ENCODE measurements at regions not wholly inside any gene's neighbourhood (a gene's known extent, or its start where the extent isn't known, plus 50 kb on each side); places are given as distances from the start of the nearest gene placed in this dataset.

DNA sequence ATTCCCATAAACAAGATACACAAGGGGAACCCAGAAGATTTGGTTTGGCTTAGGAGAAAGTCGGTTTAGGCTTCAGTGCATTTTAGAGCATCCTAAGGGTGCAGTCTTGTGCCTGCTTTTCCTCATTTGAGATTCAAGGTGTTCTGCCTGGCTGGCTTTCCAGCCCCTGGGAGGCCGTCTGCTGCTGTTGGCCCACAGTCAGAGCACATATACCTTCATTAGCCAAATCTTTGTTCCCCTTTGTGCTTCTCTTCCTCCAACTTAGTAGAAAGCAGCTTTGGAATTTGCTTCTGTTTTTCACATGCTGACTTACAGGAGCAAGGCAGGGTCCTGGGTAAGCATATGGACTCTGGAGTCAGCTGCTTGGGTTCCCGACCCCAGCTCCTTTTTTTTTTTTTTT, 477.1 kb upstream of the TCF4 start:
- Histone ChIP-seq H3K36me3 (ENCODE audit: insufficient read depth, low read length) (no peaks in the 10 kb centered on the region), H3K27ac (no peak overlapping the region), H3K4me3 (no peak overlapping the region), H3K9me3 (ENCODE audit: low read depth, low read length) (no peaks in the 10 kb centered on the region), H3K9ac (ENCODE audit: insufficient read length) (no peak overlapping the region)
- TF ChIP-seq EZH2 (IDR thresholded peaks at IDR 0.05): no peak
- TF ChIP-seq FOXP2 (optimal IDR thresholded peaks at IDR 0.05; ENCODE audit: control extremely low read depth, extremely low read length, insufficient read depth): no peak
- no peak for TF ChIP-seq POLR2AphosphoS5 (IDR thresholded peaks at IDR 0.05; ENCODE audit: borderline replicate concordance, low read depth, low read length)
- no peak for DNase-seq (ENCODE audit: low read depth, low spot score)

DNA sequence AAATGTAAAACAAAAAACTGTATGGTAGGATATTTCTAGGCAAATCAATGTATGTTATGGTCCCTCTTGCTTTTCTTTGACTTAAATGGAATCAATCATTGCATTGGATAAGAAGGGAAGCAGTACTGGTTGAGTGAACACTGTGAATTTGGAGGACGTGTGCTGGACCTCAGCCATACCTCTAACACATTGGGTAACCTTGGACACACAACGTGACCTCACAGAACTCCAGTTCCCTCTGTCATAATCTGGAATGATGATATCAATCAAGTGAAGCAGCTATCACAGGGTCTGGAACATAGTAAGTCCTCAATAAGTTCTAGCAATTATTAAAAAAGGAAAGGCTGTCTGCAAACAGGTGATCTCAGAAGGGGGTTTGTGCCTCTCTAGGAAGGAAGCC, 474.9 kb upstream of the TCF4 start:
- no peak for TF ChIP-seq FOXP2 (optimal IDR thresholded peaks at IDR 0.05; ENCODE audit: control extremely low read depth, extremely low read length, insufficient read depth)
- TF ChIP-seq EZH2 (IDR thresholded peaks at IDR 0.05): no peak
- TF ChIP-seq POLR2AphosphoS5 (IDR thresholded peaks at IDR 0.05; ENCODE audit: borderline replicate concordance, low read depth, low read length): no peak
- no peak overlapping the region for H3K27ac ChIP-seq
- no peak for DNase-seq (ENCODE audit: low read depth, low spot score)
- H3K9ac ChIP-seq (ENCODE audit: insufficient read length): no peak overlapping the region
- no peak overlapping the region for H3K4me3 ChIP-seq
- no peaks in the 10 kb centered on the region for H3K9me3 ChIP-seq (ENCODE audit: low read depth, low read length)
- H3K36me3 ChIP-seq (ENCODE audit: insufficient read depth, low read length): no peaks in the 10 kb centered on the region

DNA sequence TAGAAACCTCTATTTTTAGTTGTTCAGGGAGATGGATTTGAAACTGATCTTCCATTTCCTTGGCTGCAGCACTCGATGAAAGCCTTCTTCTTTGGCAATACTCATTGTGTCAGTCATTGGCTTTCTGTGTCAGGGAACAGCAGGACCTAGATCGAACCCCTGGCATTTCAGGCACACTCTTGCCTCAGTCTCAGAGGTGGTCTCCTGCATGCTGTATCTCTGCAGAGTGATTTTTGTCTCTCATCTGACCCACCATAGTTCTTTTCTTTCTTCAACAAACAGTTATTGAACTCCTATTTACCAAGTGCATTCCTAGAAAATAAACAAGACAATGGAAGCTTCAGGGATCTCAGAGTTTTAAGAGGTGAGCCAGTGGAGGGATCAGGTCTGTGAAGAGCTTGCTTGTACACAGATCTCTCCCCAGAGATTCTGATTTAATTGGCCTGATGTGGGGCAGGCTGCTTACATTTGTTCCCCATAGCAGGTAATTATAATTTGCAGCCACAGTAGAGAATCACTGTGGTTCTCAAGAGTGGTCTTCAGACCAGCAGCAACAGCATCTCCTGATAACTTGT, 473.1 kb upstream of the TCF4 start:
- no peaks in the 10 kb centered on the region for H3K36me3 ChIP-seq (ENCODE audit: insufficient read depth, low read length)
- no peak overlapping the region for H3K27ac ChIP-seq
- TF ChIP-seq EZH2 (IDR thresholded peaks at IDR 0.05): no peak
- TF ChIP-seq POLR2AphosphoS5 (IDR thresholded peaks at IDR 0.05; ENCODE audit: borderline replicate concordance, low read depth, low read length): no peak
- TF ChIP-seq FOXP2 (optimal IDR thresholded peaks at IDR 0.05; ENCODE audit: control extremely low read depth, extremely low read length, insufficient read depth): no peak
- H3K9me3 ChIP-seq (ENCODE audit: low read depth, low read length): no peaks in the 10 kb centered on the region
- H3K4me3 ChIP-seq: no peak overlapping the region
- no peak for DNase-seq (ENCODE audit: low read depth, low spot score)
- H3K9ac ChIP-seq (ENCODE audit: insufficient read length): no peak overlapping the region

DNA sequence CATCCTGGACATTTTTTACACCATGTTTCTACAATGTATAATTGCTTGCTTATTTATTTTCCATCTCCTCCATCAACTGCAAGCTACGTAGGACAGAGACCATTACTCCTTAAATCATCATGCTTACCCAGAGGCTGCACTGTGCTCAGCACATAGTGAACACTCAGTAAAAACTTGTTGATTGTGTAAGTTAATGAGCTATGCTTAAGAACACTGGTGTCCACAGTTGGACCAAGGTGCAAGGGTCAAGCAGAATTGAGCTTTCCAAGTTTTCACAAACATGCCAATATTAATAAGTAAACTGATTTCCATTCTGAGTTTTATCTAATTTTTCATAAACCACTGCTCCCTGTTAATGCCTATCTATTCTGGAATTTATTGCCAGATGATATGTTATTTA, 464.2 kb upstream of the TCF4 start:
- DNase-seq (ENCODE audit: low read depth, low spot score): no peak
- no peak overlapping the region for H3K27ac ChIP-seq
- no peak overlapping the region for H3K4me3 ChIP-seq
- H3K9me3 ChIP-seq (ENCODE audit: low read depth, low read length): no peaks in the 10 kb centered on the region
- no peaks in the 10 kb centered on the region for H3K36me3 ChIP-seq (ENCODE audit: insufficient read depth, low read length)
- TF ChIP-seq POLR2AphosphoS5 (IDR thresholded peaks at IDR 0.05; ENCODE audit: borderline replicate concordance, low read depth, low read length): no peak
- TF ChIP-seq FOXP2 (optimal IDR thresholded peaks at IDR 0.05; ENCODE audit: control extremely low read depth, extremely low read length, insufficient read depth): no peak
- no peak for TF ChIP-seq EZH2 (IDR thresholded peaks at IDR 0.05)
- H3K9ac ChIP-seq (ENCODE audit: insufficient read length): no peak overlapping the region

DNA sequence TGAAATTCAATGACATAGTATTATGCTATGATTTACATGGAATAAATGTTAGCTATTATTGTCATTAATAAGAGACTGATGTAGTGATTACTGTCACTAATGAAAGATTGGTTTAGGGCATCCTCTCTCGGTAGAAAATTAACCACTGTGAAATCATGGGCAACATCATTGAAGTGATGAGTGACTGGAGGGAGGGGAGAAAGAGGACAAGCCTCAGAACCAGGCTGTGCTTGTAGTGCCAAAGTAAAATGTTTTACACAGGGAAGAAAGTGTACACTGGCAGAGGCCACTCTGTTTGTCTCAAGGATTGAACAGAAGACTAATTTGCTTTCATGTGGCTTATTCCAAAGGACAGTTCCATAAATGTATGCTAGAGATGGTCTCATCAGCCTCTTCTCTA, 456.2 kb upstream of the TCF4 start:
- Histone ChIP-seq H3K36me3 (ENCODE audit: insufficient read depth, low read length) (no peaks in the 10 kb centered on the region), H3K27ac (no peak overlapping the region), H3K4me3 (no peak overlapping the region), H3K9me3 (ENCODE audit: low read depth, low read length) (no peaks in the 10 kb centered on the region), H3K9ac (ENCODE audit: insufficient read length) (no peak overlapping the region)
- no peak for DNase-seq (ENCODE audit: low read depth, low spot score)
- TF ChIP-seq EZH2 (IDR thresholded peaks at IDR 0.05): no peak
- no peak for TF ChIP-seq POLR2AphosphoS5 (IDR thresholded peaks at IDR 0.05; ENCODE audit: borderline replicate concordance, low read depth, low read length)
- TF ChIP-seq FOXP2 (optimal IDR thresholded peaks at IDR 0.05; ENCODE audit: control extremely low read depth, extremely low read length, insufficient read depth): no peak

DNA sequence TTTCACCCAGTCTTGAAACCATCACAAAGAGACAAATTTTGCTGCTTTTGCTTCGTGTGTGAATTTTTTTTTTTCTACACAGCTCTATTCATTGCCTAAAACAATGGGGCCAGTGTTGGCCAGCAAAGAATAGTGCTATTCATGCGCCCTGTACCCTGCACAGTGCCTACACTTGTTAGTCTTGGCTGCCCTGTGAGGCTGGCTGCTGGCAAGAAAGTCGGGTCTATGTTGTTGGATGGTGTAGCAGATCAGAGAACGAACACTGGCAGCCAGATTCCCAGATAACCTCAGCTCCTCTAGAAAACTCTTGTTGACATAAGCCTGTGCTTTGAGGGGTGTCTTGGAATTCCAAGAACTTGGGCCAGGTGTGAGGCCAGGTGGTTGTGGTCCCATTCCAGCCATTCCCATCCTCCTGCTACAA, 455.7 kb upstream of the TCF4 start:
- DNase-seq (ENCODE audit: low read depth, low spot score): no peak
- H3K9me3 ChIP-seq (ENCODE audit: low read depth, low read length): no peaks in the 10 kb centered on the region
- no peak overlapping the region for H3K9ac ChIP-seq (ENCODE audit: insufficient read length)
- TF ChIP-seq POLR2AphosphoS5 (IDR thresholded peaks at IDR 0.05; ENCODE audit: borderline replicate concordance, low read depth, low read length) (no peak), EZH2 (IDR thresholded peaks at IDR 0.05) (no peak), FOXP2 (optimal IDR thresholded peaks at IDR 0.05; ENCODE audit: control extremely low read depth, extremely low read length, insufficient read depth) (no peak)
- H3K36me3 ChIP-seq (ENCODE audit: insufficient read depth, low read length): no peaks in the 10 kb centered on the region
- H3K4me3 ChIP-seq: no peak overlapping the region
- H3K27ac ChIP-seq: no peak overlapping the region

DNA sequence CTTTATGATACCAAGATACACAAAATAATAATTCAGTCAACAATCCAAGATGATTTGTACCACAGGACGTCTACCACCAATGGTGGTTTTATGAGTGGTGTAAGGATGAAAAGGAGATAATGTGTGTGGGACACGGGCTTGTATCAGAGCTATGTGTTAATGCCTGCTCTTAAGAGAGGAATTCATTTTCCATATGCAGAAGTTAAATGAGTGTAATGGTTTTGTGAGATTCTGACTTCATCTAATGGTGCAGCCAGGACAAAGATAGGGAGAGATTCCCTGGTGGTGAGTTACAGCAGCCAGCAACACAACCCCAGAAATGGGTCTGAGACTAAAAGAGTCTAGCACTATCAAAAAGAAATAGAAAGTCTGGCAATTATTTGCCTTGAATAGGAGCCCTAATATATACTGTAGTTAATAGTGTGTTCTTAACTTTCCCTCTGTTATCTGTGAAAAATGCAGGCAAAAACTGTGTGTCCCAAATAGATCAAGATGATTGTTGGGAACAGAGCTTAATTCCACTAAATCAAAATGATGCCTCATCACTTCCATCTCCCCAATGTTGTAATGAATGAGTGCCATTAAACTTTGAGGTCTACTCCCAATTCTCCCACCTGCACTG, 455.0 kb upstream of the TCF4 start:
- H3K9ac ChIP-seq (ENCODE audit: insufficient read length): no peak overlapping the region
- TF ChIP-seq FOXP2 (optimal IDR thresholded peaks at IDR 0.05; ENCODE audit: control extremely low read depth, extremely low read length, insufficient read depth): no peak
- TF ChIP-seq EZH2 (IDR thresholded peaks at IDR 0.05): no peak
- TF ChIP-seq POLR2AphosphoS5 (IDR thresholded peaks at IDR 0.05; ENCODE audit: borderline replicate concordance, low read depth, low read length): no peak
- no peaks in the 10 kb centered on the region for H3K9me3 ChIP-seq (ENCODE audit: low read depth, low read length)
- no peaks in the 10 kb centered on the region for H3K36me3 ChIP-seq (ENCODE audit: insufficient read depth, low read length)
- DNase-seq (ENCODE audit: low read depth, low spot score): no peak
- H3K27ac ChIP-seq: no peak overlapping the region
- H3K4me3 ChIP-seq: no peak overlapping the region

DNA sequence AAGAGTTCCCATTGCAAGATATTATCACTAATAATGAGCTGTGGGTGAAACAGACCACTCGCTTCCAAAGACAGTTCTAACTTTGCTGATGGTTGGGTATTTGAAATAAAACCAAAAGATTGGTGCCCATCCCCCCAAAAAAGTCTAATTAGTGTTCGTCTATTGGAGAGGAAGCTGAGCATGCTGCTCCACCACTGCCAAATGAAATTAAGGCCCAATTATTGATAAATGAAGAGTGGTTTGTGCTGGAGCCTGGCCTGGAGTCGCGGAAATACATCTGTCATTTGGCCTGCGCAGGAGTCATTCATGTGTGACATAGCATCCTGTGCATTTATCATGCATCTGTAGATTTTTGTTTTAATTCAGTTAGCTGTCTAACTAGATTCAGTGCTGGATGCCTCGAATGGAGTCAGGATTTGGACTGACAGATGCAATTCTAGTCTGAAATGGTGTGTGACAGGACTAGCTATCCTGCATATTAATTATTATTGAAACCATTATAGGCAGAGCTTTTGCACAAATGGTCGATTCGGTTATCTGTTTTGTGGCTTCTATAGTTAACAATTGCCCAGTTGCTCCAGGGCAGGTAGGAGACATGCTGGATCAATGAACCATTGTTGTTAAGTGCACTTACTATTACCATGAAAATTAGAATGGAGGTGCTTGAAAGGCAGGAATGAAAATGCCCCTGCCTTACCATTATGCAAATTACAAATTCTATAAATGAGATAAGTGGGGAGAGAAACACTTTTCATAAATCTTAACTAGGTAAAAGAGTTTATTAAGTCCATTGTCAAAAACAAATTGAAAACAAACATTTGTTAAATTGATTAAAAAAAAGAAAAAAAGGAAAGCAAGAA, 450.4 kb upstream of the TCF4 start:
- H3K9ac ChIP-seq (ENCODE audit: insufficient read length): no peak overlapping the region
- H3K27ac ChIP-seq: no peak overlapping the region
- H3K4me3 ChIP-seq: no peak overlapping the region
- DNase-seq (ENCODE audit: low read depth, low spot score): no peak
- no peaks in the 10 kb centered on the region for H3K36me3 ChIP-seq (ENCODE audit: insufficient read depth, low read length)
- TF ChIP-seq POLR2AphosphoS5 (IDR thresholded peaks at IDR 0.05; ENCODE audit: borderline replicate concordance, low read depth, low read length) (no peak), FOXP2 (optimal IDR thresholded peaks at IDR 0.05; ENCODE audit: control extremely low read depth, extremely low read length, insufficient read depth) (no peak), EZH2 (IDR thresholded peaks at IDR 0.05) (no peak)
- no peaks in the 10 kb centered on the region for H3K9me3 ChIP-seq (ENCODE audit: low read depth, low read length)

All from SK-N-MC (cell line).